OCI-LY7 (cell line): ENCODE measurements at regions not wholly inside any gene's neighbourhood (a gene's known extent, or its start where the extent isn't known, plus 50 kb on each side); places are given as distances from the start of the nearest gene placed in this dataset.

Experiments
- BruUV-seq: library from RNA; stranded (reverse); fragments of 400-500 nt; replicated peaks from 2 replicates; lab custom pipeline; 2021; lab: Mats Ljungman, UMichigan
- CTCF ChIA-PET: fragments of 300-600 bp; sonication (Branson Sonifier 250); formaldehyde crosslinking; loops from one replicate; lab custom pipeline; 2022; ENCODE audit warnings: antibody characterized with exemption; ENCODE audit not compliant: unreplicated experiment; lab: Charles Lee
- POLR2A ChIA-PET: fragments of 300-600 bp; sonication (Branson Sonifier 250); formaldehyde crosslinking; loops from one replicate; lab custom pipeline; 2022; ENCODE audit warnings: antibody characterized with exemption; lab: Charles Lee
- DNase-seq: peaks from one replicate; pipeline ENCODE4 v3.0.0-alpha.2; 2015; ENCODE audit warnings: low spot score
- H2AFZ ChIP-seq: fragments of 200-600 bp; sonication (generic), shearing (Covaris generic); 2 replicates; pipeline ENCODE4 v1.6.1; 2014; ENCODE audit warnings: mild to moderate bottlenecking, antibody characterized with exemption, low read length, moderate library complexity
- H3K27ac ChIP-seq: fragments of 200-600 bp; sonication (generic); 2 replicates; pipeline ENCODE4 v1.5.1; 2014; ENCODE audit warnings: mixed run types, low read depth, mild to moderate bottlenecking, moderate library complexity, low read length, inconsistent platforms; ENCODE audit not compliant: poor library complexity, severe bottlenecking
- H3K36me3 ChIP-seq: fragments of 200-600 bp; sonication (generic); 2 replicates; pipeline ENCODE4 v1.6.1; 2014; ENCODE audit warnings: mild to moderate bottlenecking, antibody characterized with exemption, low read length, moderate library complexity, mixed read lengths; ENCODE audit not compliant: insufficient read depth
- H3K4me1 ChIP-seq: fragments of 200-600 bp; sonication (generic); 2 replicates; pipeline ENCODE4 v1.5.1; 2014; ENCODE audit warnings: mild to moderate bottlenecking, low read length; ENCODE audit not compliant: insufficient read depth, poor library complexity, severe bottlenecking
- H3K4me2 ChIP-seq: fragments of 200-600 bp; sonication (generic); 2 replicates; pipeline ENCODE4 v1.6.1; 2014; ENCODE audit warnings: mild to moderate bottlenecking, low read length
- H3K4me3 ChIP-seq: fragments of 200-600 bp; sonication (generic); 2 replicates; pipeline ENCODE4 v1.5.1; 2014; ENCODE audit warnings: mild to moderate bottlenecking, low read depth, low read length; ENCODE audit not compliant: poor library complexity, severe bottlenecking
- H3K79me2 ChIP-seq: fragments of 200-600 bp; sonication (generic); 2 replicates; pipeline ENCODE4 v1.6.1; 2016; ENCODE audit warnings: low read depth, mild to moderate bottlenecking, low read length, moderate library complexity, mixed read lengths; ENCODE audit not compliant: insufficient read depth
- H3K9me2 ChIP-seq: fragments of 200-600 bp; sonication (generic); 2 replicates; pipeline ENCODE4 v1.6.1; 2016; ENCODE audit warnings: mild to moderate bottlenecking, low read length, mixed read lengths; ENCODE audit not compliant: insufficient read depth
- H3K9me3 ChIP-seq: fragments of 200-600 bp; sonication (generic); 2 replicates; pipeline ENCODE4 v1.6.1; 2014; ENCODE audit warnings: mild to moderate bottlenecking, mixed run types, low read length, mixed read lengths
- H4K20me1 ChIP-seq: fragments of 200-600 bp; sonication (generic); 2 replicates; pipeline ENCODE4 v1.6.1; 2014; ENCODE audit warnings: mild to moderate bottlenecking, antibody characterized with exemption, low read length, moderate library complexity, mixed read lengths; ENCODE audit not compliant: insufficient read depth
- CTCF ChIP-seq: fragments of 200-600 bp; sonication (generic); conservative IDR thresholded peaks from 2 replicates; pipeline ENCODE4 v1.5.1; 2014; ENCODE audit warnings: mild to moderate bottlenecking, antibody characterized with exemption, low read length, moderate library complexity, mixed read lengths
- EZH2phosphoT487 ChIP-seq: fragments of 200-600 bp; sonication (generic); IDR thresholded peaks from 2 replicates; pipeline ENCODE4 v1.6.1; 2018; ENCODE audit warnings: low read depth, borderline replicate concordance, mild to moderate bottlenecking, mixed run types, antibody characterized with exemption, low read length, moderate library complexity, mixed read lengths
- intact Hi-C: fragments of 100-400 bp; cut with micrococcal nuclease; formaldehyde crosslinking; loops from one replicate; pipeline ENCODE4 v1.10.0; 2022; ENCODE audit not compliant: unreplicated experiment

DNA sequence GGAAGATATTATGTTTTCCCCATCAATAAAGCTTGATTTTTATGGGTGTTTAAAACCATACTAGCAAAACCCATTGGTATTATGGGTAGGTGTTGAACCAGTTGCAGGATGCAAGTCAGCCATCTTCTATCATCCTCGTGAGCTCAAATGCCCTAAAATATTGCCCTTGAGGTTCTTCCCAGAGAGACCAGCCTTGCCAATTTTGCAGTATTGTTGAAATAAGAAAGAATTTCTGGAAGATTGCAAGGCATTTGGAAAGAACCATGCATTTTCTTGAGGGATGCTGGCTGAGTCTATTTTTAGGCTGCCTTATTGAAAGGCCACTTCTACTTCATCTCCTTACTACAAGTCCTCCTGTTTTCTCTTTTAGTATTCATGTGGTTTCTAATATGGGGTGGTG, 60.9 kb upstream of the SOD3 start:
- POLR2A ChIA-PET, result no interaction called here
- Histone ChIP-seq H3K27ac (no peak overlapping the region), H4K20me1 (no peaks in the 10 kb centered on the region), H3K36me3 (no peaks in the 10 kb centered on the region), H3K79me2 (no peaks in the 10 kb centered on the region), H3K9me3 (no peaks in the 10 kb centered on the region), H2AFZ (no peak overlapping the region), H3K9me2 (no peaks in the 10 kb centered on the region), H3K4me2 (no peak overlapping the region), H3K4me3 (no peak overlapping the region), H3K4me1 (no peaks in the 10 kb centered on the region)
- CTCF ChIA-PET, result no interaction called here
- no TSS peak for BruUV-seq
- DNase-seq, result no peak
- TF ChIP-seq EZH2phosphoT487 (no peak), CTCF (no peak)
- intact Hi-C loops, result no loop called here

- Histone ChIP-seq H3K36me3 (no peaks in the 10 kb centered on the region), H3K27ac (no peak overlapping the region)
Observed at GRCh38 chr4:24736066-24736465, 59.3 kb upstream of the SOD3 start.

More at GRCh38 chr4:24736066-24736465, 59.3 kb upstream of the SOD3 start:
- no TSS peak for BruUV-seq
- Histone ChIP-seq H4K20me1 (no peaks in the 10 kb centered on the region), H3K79me2 (no peaks in the 10 kb centered on the region), H2AFZ (no peak overlapping the region), H3K9me3 (no peaks in the 10 kb centered on the region), H3K9me2 (no peaks in the 10 kb centered on the region), H3K4me3 (no peak overlapping the region), H3K4me2 (no peak overlapping the region), H3K4me1 (no peaks in the 10 kb centered on the region)
- ChIA-PET CTCF (no interaction called here), POLR2A (interaction anchor here (1.3 kb wide), 1 partner anchor 20 kb away, joined by 3 read pairs; no protein-coding TSS in a partner anchor)
- no peak for DNase-seq
- intact Hi-C loops, result no loop called here
- TF ChIP-seq CTCF, result no peak
- TF ChIP-seq EZH2phosphoT487, result no peak
